Activated T-cell treated with anti-CD3 and anti-CD28 coated beads, Interleukin-2, amount 50 U/mL, for 72 hours (primary cell): ENCODE measurements at regions not wholly inside any gene's neighbourhood (a gene's known extent, or its start where the extent isn't known, plus 50 kb on each side); places are given as distances from the start of the nearest gene placed in this dataset.

ENCODE experiments used
- ATAC-seq, 2 donors: fragments of 150-1000 bp; cut with Tn5 transposase; replicated peaks in 1 of 2; 2 replicates each; pipeline ENCODE4 v1.10.0; 2021; ENCODE audit warnings: moderate library complexity in 2 of 2, mild to moderate bottlenecking in 1 of 2
- DNase-seq, 2 donors: peaks; one replicate each; pipeline ENCODE4 v3.0.0; 2021 to 2022; ENCODE audit warnings: mixed read lengths in 1 of 2
- H3K27ac Mint-ChIP-seq: one replicate; pipeline ENCODE4 v1.8.0; 2022; ENCODE audit warnings: mild to moderate bottlenecking, moderate library complexity, mixed read lengths
- H3K27me3 Mint-ChIP-seq: one replicate; pipeline ENCODE4 v1.8.0; 2022; ENCODE audit warnings: low read depth, mixed read lengths
- H3K36me3 Mint-ChIP-seq, 2 donors: one replicate each; pipeline ENCODE4 v1.8.0; 2022; ENCODE audit warnings: mixed read lengths in 2 of 2, mild to moderate bottlenecking in 1 of 2; ENCODE audit not compliant: insufficient read depth in 2 of 2
- H3K4me1 Mint-ChIP-seq: one replicate; pipeline ENCODE4 v1.8.0; 2022; ENCODE audit warnings: low read depth, mixed read lengths
- H3K4me3 Mint-ChIP-seq, 2 donors: one replicate each; pipeline ENCODE4 v1.8.0; 2022; ENCODE audit warnings: mild to moderate bottlenecking in 2 of 2, mixed read lengths in 2 of 2, moderate library complexity in 2 of 2
- H3K9me3 Mint-ChIP-seq, 2 donors: one replicate each; pipeline ENCODE4 v1.8.0; 2022; ENCODE audit warnings: mixed read lengths in 2 of 2

DNA sequence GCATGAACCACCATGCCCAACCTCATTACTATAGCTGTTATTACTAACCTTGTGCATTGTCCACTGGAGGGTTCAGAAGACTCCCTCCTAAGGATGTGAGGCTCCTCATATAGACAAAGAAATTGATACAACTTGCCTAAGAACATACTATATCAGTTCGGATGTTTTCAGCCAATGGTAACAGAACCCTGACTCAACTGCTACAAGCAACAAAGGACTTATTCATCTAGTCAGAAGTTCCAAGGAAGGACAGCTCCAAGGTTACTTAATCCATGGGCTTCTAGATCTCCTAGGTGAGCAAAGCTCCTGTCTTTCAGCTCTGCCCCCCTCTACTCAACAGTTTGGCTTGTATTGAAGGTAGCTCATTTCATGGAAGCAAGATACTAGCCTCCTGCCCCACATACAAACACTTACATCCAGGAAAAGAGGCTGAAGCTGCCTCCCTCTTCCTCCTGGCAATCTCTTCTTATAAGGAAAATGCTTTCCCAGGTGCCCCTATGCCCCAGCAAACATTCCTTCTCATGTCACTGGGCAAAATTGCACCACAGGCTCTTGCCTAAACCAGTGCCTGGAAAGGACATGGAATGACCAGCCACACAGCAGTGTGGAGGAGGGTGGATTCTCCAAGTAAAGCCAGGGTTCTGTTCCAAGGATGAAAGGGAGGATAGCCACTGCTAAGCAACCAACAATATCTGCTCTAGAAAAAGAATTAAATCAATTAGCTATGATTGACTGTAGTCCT is 497.8 kb downstream of the FOXO1 start:
- DNase-seq (no peak), ATAC-seq (no peak)
- Mint-ChIP-seq H3K9me3 (no peaks in the 10 kb centered on the region), H3K36me3 (no peaks in the 10 kb centered on the region), H3K4me1 (peaks cover 58% of the 10 kb centered on the region), H3K27ac (no peak overlapping the region), H3K27me3 (no peaks in the 10 kb centered on the region), H3K4me3 (no peak overlapping the region)

GRCh38 chr13:40169476-40169875 is 497.0 kb downstream of the FOXO1 start:
- no peak overlapping the region for H3K27ac Mint-ChIP-seq
- H3K27me3 Mint-ChIP-seq, result no peaks in the 10 kb centered on the region
- no peak overlapping the region for H3K4me3 Mint-ChIP-seq
- H3K36me3 Mint-ChIP-seq, result no peaks in the 10 kb centered on the region
- ATAC-seq, result no peak
- no peak for DNase-seq
- peaks cover 57% of the 10 kb centered on the region for H3K4me1 Mint-ChIP-seq
- H3K9me3 Mint-ChIP-seq, result no peaks in the 10 kb centered on the region

DNA sequence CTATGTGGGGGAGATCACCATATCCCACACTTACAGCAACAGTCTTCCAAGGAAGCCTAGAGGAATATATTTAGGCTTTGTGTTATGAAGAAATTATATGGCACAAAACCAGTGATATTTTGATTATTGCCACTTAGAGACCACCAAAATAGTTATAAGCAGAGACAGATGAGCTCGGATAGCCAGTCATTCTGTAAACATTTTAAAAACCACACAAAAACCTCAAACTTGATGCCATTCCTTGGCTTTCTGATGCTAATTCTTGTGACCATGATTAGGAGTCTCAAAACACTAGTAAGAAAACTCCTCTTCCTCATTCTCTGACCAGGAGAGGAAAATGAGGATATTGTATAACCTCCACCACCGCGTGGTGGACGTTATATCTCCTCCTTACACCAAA is 496.4 kb downstream of the FOXO1 start:
- no peaks in the 10 kb centered on the region for H3K27me3 Mint-ChIP-seq
- H3K4me3 Mint-ChIP-seq, result no peak overlapping the region
- no peak for DNase-seq
- H3K9me3 Mint-ChIP-seq, result no peaks in the 10 kb centered on the region
- H3K4me1 Mint-ChIP-seq, result peaks cover 60% of the 10 kb centered on the region
- ATAC-seq, result no peak
- no peaks in the 10 kb centered on the region for H3K36me3 Mint-ChIP-seq
- H3K27ac Mint-ChIP-seq, result no peak overlapping the region

GRCh38 chr13:40170982-40171381 is 495.5 kb downstream of the FOXO1 start:
- Mint-ChIP-seq H3K9me3 (no peaks in the 10 kb centered on the region), H3K4me3 (peak overlapping the region; percentile 12 to 20), H3K36me3 (no peaks in the 10 kb centered on the region), H3K27me3 (no peaks in the 10 kb centered on the region), H3K27ac (peak overlapping the region; percentile 27), H3K4me1 (peaks cover 64% of the 10 kb centered on the region)
- peak; percentile 66 to 79 for DNase-seq
- peak; percentile 97 for ATAC-seq

DNA sequence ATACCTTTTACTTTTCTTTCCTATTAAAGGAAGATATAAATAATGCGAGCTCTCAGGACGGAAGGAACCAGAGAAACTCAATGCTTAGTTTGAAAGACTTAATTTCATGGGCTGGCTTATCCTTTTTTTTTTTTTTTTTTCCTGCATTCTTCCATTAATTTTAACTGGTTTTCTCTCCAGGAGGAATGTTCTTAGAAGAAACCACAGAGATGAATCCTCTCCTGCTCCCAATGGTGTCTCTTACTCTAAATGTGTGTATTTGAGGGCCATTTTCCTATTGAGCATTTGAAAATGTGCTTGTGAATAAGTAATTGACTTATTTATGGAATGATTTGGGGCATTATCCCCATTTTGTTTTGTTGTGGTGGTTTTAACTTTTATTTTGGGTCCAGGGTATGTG is 494.9 kb downstream of the FOXO1 start:
- peaks cover 64% of the 10 kb centered on the region for H3K4me1 Mint-ChIP-seq
- peaks cover 0 to 4% of the 10 kb centered on the region in 2 donors for H3K36me3 Mint-ChIP-seq

DNA sequence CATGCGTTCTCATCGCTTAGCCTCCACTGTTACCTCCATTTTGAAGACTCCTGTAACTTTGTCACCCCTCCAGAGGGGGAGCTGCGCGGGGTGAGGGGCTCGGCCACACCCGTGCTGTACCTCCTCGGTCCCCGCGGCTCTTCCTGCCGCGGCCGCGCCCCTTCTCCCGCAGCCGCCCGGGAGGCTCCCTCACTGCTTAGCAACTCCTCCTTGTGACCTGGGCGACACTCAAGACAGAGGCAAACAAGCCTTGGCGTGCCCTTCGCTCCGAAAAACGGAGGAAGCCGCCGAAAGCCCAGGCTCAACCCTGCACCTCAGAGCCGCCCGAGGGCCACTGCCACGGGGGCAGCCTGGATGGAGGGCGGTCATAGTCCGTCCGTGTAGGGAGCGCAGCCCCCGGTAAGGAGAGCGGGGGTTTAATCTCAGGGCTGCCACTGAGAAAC is 494.3 kb downstream of the FOXO1 start:
- H3K4me1 Mint-ChIP-seq, result peaks cover 62% of the 10 kb centered on the region
- no peaks in the 10 kb centered on the region for H3K9me3 Mint-ChIP-seq
- peaks cover 0 to 4% of the 10 kb centered on the region in 2 donors for H3K36me3 Mint-ChIP-seq
- peak overlapping the region in 1 of 2 donors; percentile 55 for H3K4me3 Mint-ChIP-seq
- no peak overlapping the region for H3K27ac Mint-ChIP-seq
- no peak for DNase-seq
- H3K27me3 Mint-ChIP-seq, result no peaks in the 10 kb centered on the region
- no peak for ATAC-seq

More for the DNA sequence above, 494.9 kb downstream of the FOXO1 start:
- Mint-ChIP-seq H3K4me3 (peak overlapping the region in 1 of 2 donors; percentile 23), H3K27me3 (no peaks in the 10 kb centered on the region), H3K27ac (peak overlapping the region; percentile 31), H3K9me3 (no peaks in the 10 kb centered on the region)
- ATAC-seq, result no peak
- no peak for DNase-seq

GRCh38 chr13:40172878-40173277 is 493.6 kb downstream of the FOXO1 start:
- ATAC-seq (no peak), DNase-seq (no peak)
- Mint-ChIP-seq H3K36me3 (peaks cover 0 to 4% of the 10 kb centered on the region in 2 donors), H3K27me3 (no peaks in the 10 kb centered on the region), H3K4me3 (no peak overlapping the region), H3K27ac (no peak overlapping the region), H3K9me3 (no peaks in the 10 kb centered on the region), H3K4me1 (peaks cover 59% of the 10 kb centered on the region)

DNA sequence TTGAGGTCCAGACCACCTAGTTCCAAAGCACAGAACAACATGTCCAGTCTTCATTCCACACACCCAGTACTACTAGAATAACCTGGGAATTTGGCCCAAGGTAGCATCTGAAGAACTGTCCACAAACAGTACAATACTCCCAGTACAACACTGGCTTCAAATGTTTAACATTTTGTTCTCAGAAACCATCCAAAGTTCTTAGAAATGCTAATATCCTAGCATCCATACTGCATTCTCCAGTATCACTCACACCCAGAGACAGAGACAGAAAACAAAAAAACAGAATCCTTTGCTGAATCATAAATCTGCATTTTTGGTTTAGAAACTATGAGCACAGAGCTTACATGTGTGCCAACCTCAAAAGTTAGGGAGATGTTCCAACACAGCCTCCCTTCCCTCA is 490.8 kb downstream of the FOXO1 start:
- peaks cover 60% of the 10 kb centered on the region for H3K4me1 Mint-ChIP-seq

GRCh38 chr13:40176242-40176641 is 490.2 kb downstream of the FOXO1 start:
- no peaks in the 10 kb centered on the region for H3K9me3 Mint-ChIP-seq
- peaks cover 57% of the 10 kb centered on the region for H3K4me1 Mint-ChIP-seq
- no peaks in the 10 kb centered on the region for H3K27me3 Mint-ChIP-seq
- DNase-seq (no peak), ATAC-seq (no peak)
- H3K27ac Mint-ChIP-seq, result no peak overlapping the region
- H3K36me3 Mint-ChIP-seq, result peaks cover 0 to 4% of the 10 kb centered on the region in 2 donors
- H3K4me3 Mint-ChIP-seq, result no peak overlapping the region

More for the DNA sequence above, 490.8 kb downstream of the FOXO1 start:
- peaks cover 0 to 4% of the 10 kb centered on the region in 2 donors for H3K36me3 Mint-ChIP-seq
- no peak overlapping the region for H3K4me3 Mint-ChIP-seq
- no peak overlapping the region for H3K27ac Mint-ChIP-seq
- DNase-seq (no peak), ATAC-seq (no peak)
- no peaks in the 10 kb centered on the region for H3K27me3 Mint-ChIP-seq
- no peaks in the 10 kb centered on the region for H3K9me3 Mint-ChIP-seq

GRCh38 chr13:40178130-40178529 is 488.3 kb downstream of the FOXO1 start:
- H3K27ac Mint-ChIP-seq, result no peak overlapping the region
- ATAC-seq (peak in 1 of 2 donors; percentile 33), DNase-seq (no peak)
- H3K4me1 Mint-ChIP-seq, result peaks cover 61% of the 10 kb centered on the region
- no peaks in the 10 kb centered on the region for H3K9me3 Mint-ChIP-seq
- H3K36me3 Mint-ChIP-seq, result peaks cover 0 to 4% of the 10 kb centered on the region in 2 donors
- no peaks in the 10 kb centered on the region for H3K27me3 Mint-ChIP-seq
- no peak overlapping the region for H3K4me3 Mint-ChIP-seq

GRCh38 chr13:40179445-40180281 is 486.8 kb downstream of the FOXO1 start:
- Mint-ChIP-seq H3K9me3 (no peaks in the 10 kb centered on the region), H3K4me1 (peaks cover 75% of the 10 kb centered on the region), H3K27ac (no peak overlapping the region), H3K27me3 (no peaks in the 10 kb centered on the region), H3K4me3 (no peak overlapping the region), H3K36me3 (peaks cover 0 to 10% of the 10 kb centered on the region in 2 donors)
- no peak for DNase-seq
- ATAC-seq, result no peak

DNA sequence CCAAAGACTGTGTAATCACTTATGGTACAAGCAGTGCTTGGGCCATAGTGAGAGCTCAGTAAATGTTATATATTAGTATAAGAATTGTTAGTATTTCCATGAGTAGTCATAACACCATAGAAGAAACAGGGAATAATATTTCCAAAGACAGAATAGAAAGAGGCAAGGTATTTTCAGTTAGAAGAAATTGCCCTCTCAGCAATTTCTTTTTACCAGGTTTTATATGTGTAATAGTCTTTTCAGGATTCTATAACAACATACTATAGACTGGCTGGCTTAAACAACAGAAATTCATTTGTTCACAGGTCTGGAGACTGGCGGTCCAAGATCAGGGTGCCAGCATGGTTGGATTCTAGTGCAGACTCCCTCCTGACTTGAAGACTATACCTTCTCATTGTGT is 485.7 kb downstream of the FOXO1 start:
- H3K4me3 Mint-ChIP-seq, result no peak overlapping the region

GRCh38 chr13:40181203-40181845 is 485.1 kb downstream of the FOXO1 start:
- DNase-seq (no peak), ATAC-seq (peak; percentile 45 to 53)
- no peak overlapping the region for H3K4me3 Mint-ChIP-seq
- H3K9me3 Mint-ChIP-seq, result no peaks in the 10 kb centered on the region
- H3K27ac Mint-ChIP-seq, result no peak overlapping the region
- peaks cover 0 to 7% of the 10 kb centered on the region in 2 donors for H3K36me3 Mint-ChIP-seq
- peaks cover 70% of the 10 kb centered on the region for H3K4me1 Mint-ChIP-seq
- H3K27me3 Mint-ChIP-seq, result no peaks in the 10 kb centered on the region

More for the DNA sequence above, 485.7 kb downstream of the FOXO1 start:
- H3K27ac Mint-ChIP-seq, result no peak overlapping the region
- H3K27me3 Mint-ChIP-seq, result no peaks in the 10 kb centered on the region
- no peaks in the 10 kb centered on the region for H3K9me3 Mint-ChIP-seq
- peaks cover 71% of the 10 kb centered on the region for H3K4me1 Mint-ChIP-seq
- ATAC-seq, result no peak
- H3K36me3 Mint-ChIP-seq, result peaks cover 0 to 10% of the 10 kb centered on the region in 2 donors
- no peak for DNase-seq
